Esophagus squamous epithelium (tissue), 5 donors: ENCODE measurements at regions not wholly inside any gene's neighbourhood (a gene's known extent, or its start where the extent isn't known, plus 50 kb on each side); places are given as distances from the start of the nearest gene placed in this dataset.

Experiments
- DNase-seq: peaks from one replicate; lab custom pipeline; 2025; lab: John Stamatoyannopoulos, UW
- H3K27ac ChIP-seq, 4 donors: fragments of 200-600 bp; sonication (generic); one replicate each; pipeline ENCODE4 v1.5.1; 2016 to 2019; ENCODE audit warnings: mild to moderate bottlenecking in 1 of 4
- H3K27me3 ChIP-seq, 4 donors: fragments of 200-600 bp; sonication (generic); 1 replicate in 3 of 4; 2 replicates in 1 of 4; pipeline versions ENCODE4 v1.5.1 to v1.6.0; 2017 to 2021; ENCODE audit warnings: antibody characterized with exemption in 1 of 4
- H3K36me3 ChIP-seq, 3 donors: fragments of 200-600 bp; sonication (generic); one replicate each; pipeline ENCODE4 v1.5.1; 2016 to 2019
- H3K4me1 ChIP-seq, 3 donors: fragments of 200-600 bp; sonication (generic); one replicate each; pipeline ENCODE4 v1.5.1; 2017 to 2019
- H3K4me3 ChIP-seq, 4 donors: fragments of 200-600 bp; sonication (generic); 1 replicate in 3 of 4; 2 replicates in 1 of 4; pipeline ENCODE4 v1.5.1; 2016 to 2019; ENCODE audit warnings: mild to moderate bottlenecking in 2 of 4, moderate library complexity in 1 of 4
- H3K9me3 ChIP-seq, 3 donors: fragments of 200-600 bp; sonication (generic); one replicate each; pipeline ENCODE4 v1.5.1; 2016 to 2019
- CTCF ChIP-seq, 6 experiments: fragments of 450-650 bp in 4 of 6; fragments of 200-600 bp in 2 of 6; sonication (generic) in 2 of 6; IDR thresholded peaks; one replicate each; pipeline ENCODE4 v1.5.1; 2016 to 2019; ENCODE audit warnings: antibody characterized with exemption in 6 of 6, mild to moderate bottlenecking in 4 of 6, moderate library complexity in 4 of 6
- POLR2A ChIP-seq, 4 donors: fragments of 450-650 bp; IDR thresholded peaks; one replicate each; pipeline ENCODE4 v1.6.1; 2017; ENCODE audit warnings: antibody characterized with exemption in 4 of 4, mild to moderate bottlenecking in 4 of 4, moderate library complexity in 3 of 4
- WGBS, 2 donors: methylation state at CpG; one replicate each; pipeline ENCODE4 v1.1.5; 2018; 5-methylcytosine and 5-hydroxymethylcytosine counted together
- intact Hi-C: fragments of 100-400 bp; cut with DNase I; formaldehyde crosslinking; loops from one replicate; pipeline ENCODE4 v1.15.0; 2022
- donor health status: DM: yes; HTN: yes; CAD: no.

GRCh38 chr9:115531410-115532125 lies 413.6 kb upstream of the TNC start:
- intact Hi-C loops = no loop called here
- no peak for DNase-seq

GRCh38 chr9:115533511-115533910 lies 415.6 kb upstream of the TNC start:
- Histone ChIP-seq H3K27me3 (no peaks in the 10 kb centered on the region), H3K27ac (no peak overlapping the region), H3K9me3 (no peaks in the 10 kb centered on the region), H3K36me3 (no peaks in the 10 kb centered on the region), H3K4me1 (no peaks in the 10 kb centered on the region), H3K4me3 (no peak overlapping the region)
- no peak for DNase-seq
- intact Hi-C loops = no loop called here
- TF ChIP-seq CTCF (IDR thresholded peaks at IDR 0.05) (no peak), POLR2A (IDR thresholded peaks at IDR 0.05) (no peak)

More at GRCh38 chr9:115531410-115532125, 413.6 kb upstream of the TNC start:
- Histone ChIP-seq H3K36me3 (no peaks in the 10 kb centered on the region), H3K4me3 (no peak overlapping the region), H3K9me3 (no peaks in the 10 kb centered on the region), H3K27ac (no peak overlapping the region), H3K27me3 (no peaks in the 10 kb centered on the region), H3K4me1 (no peaks in the 10 kb centered on the region)
- WGBS, 2 donors = 23 to 53% methylated on average over 1 of the region's 1 CpG
- TF ChIP-seq CTCF (IDR thresholded peaks at IDR 0.05) (no peak), POLR2A (IDR thresholded peaks at IDR 0.05) (no peak)

DNA sequence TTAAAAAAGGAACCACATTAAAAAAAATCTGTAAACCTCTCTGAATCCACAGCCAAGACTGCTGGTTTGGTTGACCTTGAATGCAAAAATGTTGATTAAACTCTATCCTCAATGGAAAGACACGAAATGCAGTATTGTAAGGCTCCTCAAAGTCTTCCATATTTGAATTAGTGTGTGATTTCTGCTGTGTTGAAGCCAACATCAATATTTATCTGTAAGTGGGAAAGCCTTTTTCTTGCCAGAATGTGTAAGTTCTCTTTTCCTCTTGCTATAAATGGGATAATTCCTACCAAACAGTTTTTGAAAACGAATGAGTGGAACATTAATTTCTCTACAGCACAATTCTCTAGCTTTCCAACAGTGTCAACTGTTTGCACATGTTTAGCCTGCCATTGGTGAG lies 422.1 kb upstream of the TNC start:
- 48 to 55% methylated on average over 2 of the region's 2 CpGs for WGBS, 2 donors
- Histone ChIP-seq H3K27me3 (no peaks in the 10 kb centered on the region), H3K4me3 (no peak overlapping the region), H3K4me1 (no peaks in the 10 kb centered on the region), H3K36me3 (no peaks in the 10 kb centered on the region), H3K9me3 (no peaks in the 10 kb centered on the region), H3K27ac (no peak overlapping the region)
- TF ChIP-seq CTCF (IDR thresholded peaks at IDR 0.05) (no peak), POLR2A (IDR thresholded peaks at IDR 0.05) (no peak)
- no peak for DNase-seq
- intact Hi-C loops = no loop called here

GRCh38 chr9:115543511-115543910 lies 425.6 kb upstream of the TNC start:
- Histone ChIP-seq H3K36me3 (no peaks in the 10 kb centered on the region), H3K4me3 (no peak overlapping the region), H3K27me3 (no peaks in the 10 kb centered on the region), H3K4me1 (no peaks in the 10 kb centered on the region), H3K9me3 (no peaks in the 10 kb centered on the region), H3K27ac (no peak overlapping the region)
- no peak for TF ChIP-seq CTCF (IDR thresholded peaks at IDR 0.05)
- TF ChIP-seq POLR2A (IDR thresholded peaks at IDR 0.05) = no peak
- DNase-seq = no peak
- WGBS, 2 donors = 81 to 95% methylated on average over 1 of the region's 1 CpG
- intact Hi-C loops = no loop called here

GRCh38 chr9:115548609-115549260 lies 430.8 kb upstream of the TNC start:
- Histone ChIP-seq H3K36me3 (no peaks in the 10 kb centered on the region), H3K4me3 (no peak overlapping the region), H3K4me1 (no peaks in the 10 kb centered on the region), H3K27me3 (no peaks in the 10 kb centered on the region), H3K27ac (no peak overlapping the region), H3K9me3 (no peaks in the 10 kb centered on the region)
- DNase-seq = no peak
- intact Hi-C loops = no loop called here
- WGBS, 2 donors = 48 to 49% methylated on average over 2 of the region's 2 CpGs
- no peak for TF ChIP-seq POLR2A (IDR thresholded peaks at IDR 0.05)
- TF ChIP-seq CTCF (IDR thresholded peaks at IDR 0.05) = no peak
